NB4 (cell line): ENCODE measurements at regions not wholly inside any gene's neighbourhood (a gene's known extent, or its start where the extent isn't known, plus 50 kb on each side); places are given as distances from the start of the nearest gene placed in this dataset.

Source experiments
- POLR2A ChIP-seq: IDR thresholded peaks from 2 replicates; pipeline ENCODE4 v1.6.1; 2011; ENCODE audit warnings: mild to moderate bottlenecking; ENCODE audit not compliant: insufficient read length; ENCODE audit errors: extremely low read depth
- TF ChIP-seq, protein P1 (sequence below): IDR thresholded peaks from one replicate; pipeline ENCODE4 v1.5.1; 2012; ENCODE audit warnings: low read depth, low read length

DNA sequence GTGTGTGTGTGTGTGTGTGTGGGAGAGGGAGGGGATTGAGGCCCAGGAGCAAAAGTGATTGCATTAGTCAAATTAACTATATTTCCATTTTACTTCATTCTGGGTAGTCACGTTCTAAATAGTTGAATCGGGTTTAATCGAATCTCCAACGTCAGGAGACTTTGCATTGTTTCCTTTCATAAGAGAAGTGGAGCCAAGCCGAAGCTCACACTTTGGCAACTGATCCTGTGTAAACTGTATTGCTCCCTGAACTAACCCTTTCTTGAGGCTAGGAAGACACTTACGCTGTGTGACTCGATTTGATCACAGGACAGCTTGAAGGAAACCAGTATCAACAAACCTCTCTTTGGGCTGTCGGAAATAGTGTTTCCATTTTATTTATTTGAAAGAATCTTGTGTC, 363.4 kb upstream of the ATP2B1 start:
- TF ChIP-seq, protein P1, sequence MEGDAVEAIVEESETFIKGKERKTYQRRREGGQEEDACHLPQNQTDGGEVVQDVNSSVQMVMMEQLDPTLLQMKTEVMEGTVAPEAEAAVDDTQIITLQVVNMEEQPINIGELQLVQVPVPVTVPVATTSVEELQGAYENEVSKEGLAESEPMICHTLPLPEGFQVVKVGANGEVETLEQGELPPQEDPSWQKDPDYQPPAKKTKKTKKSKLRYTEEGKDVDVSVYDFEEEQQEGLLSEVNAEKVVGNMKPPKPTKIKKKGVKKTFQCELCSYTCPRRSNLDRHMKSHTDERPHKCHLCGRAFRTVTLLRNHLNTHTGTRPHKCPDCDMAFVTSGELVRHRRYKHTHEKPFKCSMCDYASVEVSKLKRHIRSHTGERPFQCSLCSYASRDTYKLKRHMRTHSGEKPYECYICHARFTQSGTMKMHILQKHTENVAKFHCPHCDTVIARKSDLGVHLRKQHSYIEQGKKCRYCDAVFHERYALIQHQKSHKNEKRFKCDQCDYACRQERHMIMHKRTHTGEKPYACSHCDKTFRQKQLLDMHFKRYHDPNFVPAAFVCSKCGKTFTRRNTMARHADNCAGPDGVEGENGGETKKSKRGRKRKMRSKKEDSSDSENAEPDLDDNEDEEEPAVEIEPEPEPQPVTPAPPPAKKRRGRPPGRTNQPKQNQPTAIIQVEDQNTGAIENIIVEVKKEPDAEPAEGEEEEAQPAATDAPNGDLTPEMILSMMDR: no peak
- no peak for TF ChIP-seq POLR2A
